Right forelimb (tissue), 1 donor: ENCODE measurements at regions not wholly inside any gene's neighbourhood (a gene's known extent, or its start where the extent isn't known, plus 50 kb on each side); places are given as distances from the start of the nearest gene placed in this dataset.
"Not testable (repeated sequence)": the region's sequence is repeated elsewhere in the genome, so short reads cannot be mapped to it uniquely, and the experiment has no call there.

ENCODE experiments used
- DNase-seq: peaks from one replicate; pipeline ENCODE4 v3.0.0-alpha.2; 2018

- no peak for DNase-seq
Measured at GRCh38 chr4:60721685-60722084, 478.4 kb upstream of the ADGRL3 start.

- DNase-seq, result no peak
Measured at GRCh38 chr4:60723796-60724195, 476.3 kb upstream of the ADGRL3 start.

- DNase-seq, result no peak
Measured at GRCh38 chr4:60724623-60725022, 475.5 kb upstream of the ADGRL3 start.

GRCh38 chr4:60726779-60727178 lies 473.3 kb upstream of the ADGRL3 start:
- DNase-seq, result no peak

GRCh38 chr4:60729194-60729593 lies 470.9 kb upstream of the ADGRL3 start:
- DNase-seq, result no peak

- DNase-seq, result not testable (repeated sequence)
Measured at GRCh38 chr4:60729764-60730163, 470.4 kb upstream of the ADGRL3 start.

- DNase-seq, result no peak
Measured at GRCh38 chr4:60737858-60738257, 462.3 kb upstream of the ADGRL3 start.

- DNase-seq, result no peak
Measured at GRCh38 chr4:60743654-60744053, 456.5 kb upstream of the ADGRL3 start.

- no peak for DNase-seq
Measured at GRCh38 chr4:60744767-60745166, 455.4 kb upstream of the ADGRL3 start.

- DNase-seq, result no peak
Measured at GRCh38 chr4:60745800-60746571, 454.1 kb upstream of the ADGRL3 start.

- DNase-seq, result no peak
Measured at GRCh38 chr4:60750962-60751361, 449.2 kb upstream of the ADGRL3 start.

GRCh38 chr4:60757986-60758680 lies 442.0 kb upstream of the ADGRL3 start:
- no peak for DNase-seq

GRCh38 chr4:60759518-60760245 lies 440.4 kb upstream of the ADGRL3 start:
- DNase-seq, result no peak

GRCh38 chr4:60780874-60781273 lies 419.3 kb upstream of the ADGRL3 start:
- no peak for DNase-seq

- no peak for DNase-seq
Measured at GRCh38 chr4:60790608-60791007, 409.5 kb upstream of the ADGRL3 start.

- DNase-seq, result no peak
Measured at GRCh38 chr4:60794372-60794771, 405.8 kb upstream of the ADGRL3 start.

- no peak for DNase-seq
Measured at GRCh38 chr4:60799214-60799613, 400.9 kb upstream of the ADGRL3 start.

- DNase-seq, result no peak
Measured at GRCh38 chr4:60800701-60801100, 399.4 kb upstream of the ADGRL3 start.

- DNase-seq, result no peak
Measured at GRCh38 chr4:60805500-60806313, 394.4 kb upstream of the ADGRL3 start.

GRCh38 chr4:60808726-60809485 lies 391.2 kb upstream of the ADGRL3 start:
- DNase-seq, result no peak

- no peak for DNase-seq
Measured at GRCh38 chr4:60809486-60809800, 390.7 kb upstream of the ADGRL3 start.

- no peak for DNase-seq
Measured at GRCh38 chr4:60812811-60813210, 387.3 kb upstream of the ADGRL3 start.
